DND-41 (cell line): ENCODE measurements at regions not wholly inside any gene's neighbourhood (a gene's known extent, or its start where the extent isn't known, plus 50 kb on each side); places are given as distances from the start of the nearest gene placed in this dataset.

Experiments used
- EZH2 ChIP-seq: IDR thresholded peaks from 3 replicates; pipeline ENCODE4 v1.6.1; 2012; ENCODE audit warnings: borderline replicate concordance, low read depth, mild to moderate bottlenecking, moderate library complexity, low read length, inconsistent platforms; ENCODE audit not compliant: severe bottlenecking
- TF ChIP-seq, protein P1 (sequence below): IDR thresholded peaks from 2 replicates; pipeline ENCODE4 v1.5.1; 2012; ENCODE audit warnings: borderline replicate concordance, low read length, moderate library complexity, mild to moderate bottlenecking; ENCODE audit not compliant: poor library complexity, severe bottlenecking; ENCODE audit errors: extremely low read depth

DNA sequence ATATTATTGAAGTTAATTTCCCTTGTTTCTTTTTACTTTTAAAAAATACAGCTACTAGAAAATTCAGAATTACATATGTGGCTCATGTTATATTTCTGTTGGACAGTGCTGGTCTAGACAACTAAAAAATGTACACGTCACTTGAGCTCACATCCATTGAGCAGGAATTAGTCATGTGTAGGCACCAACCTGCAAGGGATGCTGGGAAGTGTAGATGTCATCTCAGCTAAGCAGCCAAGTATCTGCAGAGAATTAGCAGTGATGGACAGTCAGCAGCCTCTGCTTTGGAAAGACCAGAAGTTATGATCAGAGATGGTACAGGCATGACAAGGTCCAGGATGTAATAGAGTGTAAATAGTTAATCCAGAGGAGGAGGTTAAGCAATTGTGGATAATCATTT lies 87.1 kb upstream of the HS3ST2 start:
- TF ChIP-seq, protein P1, sequence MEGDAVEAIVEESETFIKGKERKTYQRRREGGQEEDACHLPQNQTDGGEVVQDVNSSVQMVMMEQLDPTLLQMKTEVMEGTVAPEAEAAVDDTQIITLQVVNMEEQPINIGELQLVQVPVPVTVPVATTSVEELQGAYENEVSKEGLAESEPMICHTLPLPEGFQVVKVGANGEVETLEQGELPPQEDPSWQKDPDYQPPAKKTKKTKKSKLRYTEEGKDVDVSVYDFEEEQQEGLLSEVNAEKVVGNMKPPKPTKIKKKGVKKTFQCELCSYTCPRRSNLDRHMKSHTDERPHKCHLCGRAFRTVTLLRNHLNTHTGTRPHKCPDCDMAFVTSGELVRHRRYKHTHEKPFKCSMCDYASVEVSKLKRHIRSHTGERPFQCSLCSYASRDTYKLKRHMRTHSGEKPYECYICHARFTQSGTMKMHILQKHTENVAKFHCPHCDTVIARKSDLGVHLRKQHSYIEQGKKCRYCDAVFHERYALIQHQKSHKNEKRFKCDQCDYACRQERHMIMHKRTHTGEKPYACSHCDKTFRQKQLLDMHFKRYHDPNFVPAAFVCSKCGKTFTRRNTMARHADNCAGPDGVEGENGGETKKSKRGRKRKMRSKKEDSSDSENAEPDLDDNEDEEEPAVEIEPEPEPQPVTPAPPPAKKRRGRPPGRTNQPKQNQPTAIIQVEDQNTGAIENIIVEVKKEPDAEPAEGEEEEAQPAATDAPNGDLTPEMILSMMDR = no peak
- TF ChIP-seq EZH2 = no peak
